NB4 (cell line): ENCODE measurements at regions not wholly inside any gene's neighbourhood (a gene's known extent, or its start where the extent isn't known, plus 50 kb on each side); places are given as distances from the start of the nearest gene placed in this dataset.

ENCODE experiments used
- DNase-seq: peaks from one replicate; pipeline ENCODE4 v3.0.0; 2010; ENCODE audit warnings: low read depth
- H3K4me3 ChIP-seq: one replicate; pipeline ENCODE4 v1.5.1; 2011; ENCODE audit warnings: mild to moderate bottlenecking, low read depth, low read length, moderate library complexity
- CTCF ChIP-seq: IDR thresholded peaks from one replicate; pipeline ENCODE4 v1.5.1; 2012; ENCODE audit warnings: low read depth, low read length
- MAX ChIP-seq: IDR thresholded peaks from 2 replicates; pipeline ENCODE4 v1.6.1; 2011; ENCODE audit warnings: low read depth, low read length
- MYC ChIP-seq: IDR thresholded peaks from 2 replicates; pipeline ENCODE4 v1.6.1; 2011; ENCODE audit warnings: low read depth, low read length
- POLR2A ChIP-seq: IDR thresholded peaks from 2 replicates; pipeline ENCODE4 v1.6.1; 2011; ENCODE audit warnings: mild to moderate bottlenecking; ENCODE audit not compliant: insufficient read length; ENCODE audit errors: extremely low read depth

GRCh38 chr2:3138621-3139020 is 239.0 kb downstream of the EIPR1 start:
- TF ChIP-seq MYC (no peak), MAX (no peak), CTCF (no peak), POLR2A (no peak)
- H3K4me3 ChIP-seq, result no peak overlapping the region
- no peak for DNase-seq

- no peak for DNase-seq
- H3K4me3 ChIP-seq, result no peak overlapping the region
- TF ChIP-seq CTCF (no peak), POLR2A (no peak), MYC (no peak)
Observed at GRCh38 chr2:3137651-3138300, 239.8 kb downstream of the EIPR1 start.

GRCh38 chr2:3135676-3136075 is 241.9 kb downstream of the EIPR1 start:
- DNase-seq, result no peak
- no peak for TF ChIP-seq CTCF
- TF ChIP-seq POLR2A, result no peak
- no peak for TF ChIP-seq MYC
- TF ChIP-seq MAX, result no peak
- H3K4me3 ChIP-seq, result no peak overlapping the region

- H3K4me3 ChIP-seq, result no peak overlapping the region
- TF ChIP-seq POLR2A (no peak), CTCF (no peak), MYC (no peak), MAX (no peak)
- DNase-seq, result no peak
Observed at GRCh38 chr2:3134026-3134571, 243.5 kb downstream of the EIPR1 start.

GRCh38 chr2:3132966-3133365 is 244.7 kb downstream of the EIPR1 start:
- no peak for DNase-seq
- TF ChIP-seq MYC (no peak), MAX (no peak), CTCF (no peak), POLR2A (no peak)
- no peak overlapping the region for H3K4me3 ChIP-seq

GRCh38 chr2:3132466-3132865 is 245.2 kb downstream of the EIPR1 start:
- no peak overlapping the region for H3K4me3 ChIP-seq
- no peak for TF ChIP-seq CTCF
- TF ChIP-seq MAX, result no peak
- TF ChIP-seq MYC, result no peak
- no peak for TF ChIP-seq POLR2A
- no peak for DNase-seq
